K562 (cell line): ENCODE measurements at regions not wholly inside any gene's neighbourhood (a gene's known extent, or its start where the extent isn't known, plus 50 kb on each side); places are given as distances from the start of the nearest gene placed in this dataset.

Experiments
- ATAC-seq: fragments of 200-7000 bp; cut with Tn5 transposase; 3 replicates; pipeline ENCODE4 v1.9.1; 2020; ENCODE audit warnings: moderate library complexity
- BruUV-seq: library from RNA; stranded (reverse); fragments of 400-500 nt; replicated peaks from 2 replicates; lab custom pipeline; 2021; lab: Mats Ljungman, UMichigan
- CTCF ChIA-PET: fragments of 300-600 bp; formaldehyde crosslinking; extraction: SDS; loops from one replicate; lab custom pipeline; 2021; ENCODE audit warnings: low intra/inter-chr PET ratio; lab: Yijun Ruan, JAX
- POLR2A ChIA-PET: fragments of 300-600, 350-650 bp; sonication (Branson Sonifier 250); formaldehyde crosslinking; extraction: SDS; loops from one replicate; lab custom pipeline; 2021; ENCODE audit warnings: antibody characterized with exemption, inconsistent platforms; lab: Yijun Ruan, JAX
- DNase-seq, 4 experiments: peaks; one replicate each; pipeline versions ENCODE4 v3.0.0 to v3.0.0-alpha.2; 2011 to 2018; ENCODE audit warnings: low spot score in 3 of 4, mixed read lengths in 3 of 4; ENCODE audit errors: extremely low read depth in 1 of 4
- FAIRE-seq: peaks from 2 replicates; lab custom pipeline; 2011; peaks lifted over from hg19 to GRCh38; lab: Jason Lieb, UNC
- H2AFZ ChIP-seq: 2 replicates; pipeline ENCODE4 v1.6.0; 2011; ENCODE audit warnings: low read depth, low read length, control low read depth, inconsistent platforms
- H3K27ac ChIP-seq: fragments of 200-600 bp; 3 replicates; pipeline ENCODE4 v1.8.0; 2011; ENCODE audit warnings: low read depth, mild to moderate bottlenecking, control low read depth, inconsistent platforms, low read length, moderate library complexity, mixed read lengths; ENCODE audit errors: extremely low read depth
- H3K27me3 ChIP-seq, 2 experiments: fragments of 300-600 bp in 1 of 2; 2 replicates in 1 of 2; 3 replicates in 1 of 2; pipeline versions ENCODE4 v1.6.0 to v1.8.0; 2011; ENCODE audit warnings: inconsistent platforms in 2 of 2, low read length in 2 of 2, mild to moderate bottlenecking in 1 of 2, mixed read lengths in 1 of 2, moderate library complexity in 1 of 2; ENCODE audit not compliant: control insufficient read depth in 2 of 2, insufficient read depth in 2 of 2
- H3K36me3 ChIP-seq: fragments of 300-600 bp; 3 replicates; pipeline ENCODE4 v1.8.0; 2011; ENCODE audit warnings: mild to moderate bottlenecking, low read length, inconsistent platforms; ENCODE audit not compliant: control insufficient read depth, insufficient read depth
- H3K4me1 ChIP-seq, 2 experiments: fragments of 200-600 bp in 1 of 2; replicated peaks in 1 of 2; 2 replicates in 1 of 2; 3 replicates in 1 of 2; pipeline versions ENCODE4 v1.5.1 to v1.8.0; 2011; ENCODE audit warnings: inconsistent platforms in 2 of 2, low read length in 2 of 2, mild to moderate bottlenecking in 1 of 2, mixed read lengths in 1 of 2, moderate library complexity in 1 of 2; ENCODE audit not compliant: control insufficient read depth in 2 of 2, insufficient read depth in 2 of 2
- H3K4me2 ChIP-seq: 2 replicates; pipeline ENCODE4 v1.6.1; 2011; ENCODE audit warnings: low read length, control low read depth, inconsistent platforms, mixed read lengths; ENCODE audit not compliant: insufficient read depth
- H3K4me3 ChIP-seq: fragments of 200-600 bp; sonication (generic), shearing (Covaris generic); 2 replicates; pipeline ENCODE4 v1.5.1; 2016; ENCODE audit warnings: control low read depth, inconsistent platforms
- H3K79me2 ChIP-seq: fragments of 200-600 bp; 3 replicates; pipeline ENCODE4 v1.8.0; 2011; ENCODE audit warnings: low read length, inconsistent platforms; ENCODE audit not compliant: control insufficient read depth, insufficient read depth
- H3K9ac ChIP-seq, 2 experiments: 2 replicates each; pipeline versions ENCODE4 v1.6.0 to v1.6.1; 2011; ENCODE audit warnings: low read depth in 2 of 2, low read length in 2 of 2, control low read depth in 1 of 2, inconsistent platforms in 1 of 2, mild to moderate bottlenecking in 1 of 2, mixed read lengths in 1 of 2; ENCODE audit not compliant: insufficient read depth in 1 of 2
- H3K9me1 ChIP-seq: one replicate; pipeline ENCODE4 v1.6.0; 2011; ENCODE audit warnings: inconsistent platforms, mild to moderate bottlenecking, low read length, moderate library complexity; ENCODE audit not compliant: control insufficient read depth, insufficient read depth
- H3K9me3 ChIP-seq: replicated peaks from 2 replicates; pipeline ENCODE4 v1.5.1; 2011; ENCODE audit warnings: low read depth, low read length, inconsistent platforms; ENCODE audit not compliant: control insufficient read depth, insufficient read depth
- H4K20me1 ChIP-seq: replicated peaks from 2 replicates; pipeline ENCODE4 v1.6.1; 2011; ENCODE audit warnings: low read length, inconsistent platforms, mixed read lengths; ENCODE audit not compliant: control insufficient read depth, insufficient read depth
- DIDO1 ChIP-seq: fragments of 450-650 bp; IDR thresholded peaks from 2 replicates; pipeline ENCODE4 v1.6.1; 2016; ENCODE audit warnings: low read depth, missing biosample characterization, missing genetic modification characterization
- DNMT1 ChIP-seq: fragments of 450-650 bp; IDR thresholded peaks from 2 replicates; pipeline ENCODE4 v1.6.1; 2016; ENCODE audit warnings: antibody characterized with exemption, mild to moderate bottlenecking
- FOXA3 ChIP-seq, 2 experiments: fragments of 450-650 bp in 1 of 2; sonication (generic) in 1 of 2; formaldehyde crosslinking; IDR thresholded peaks in 1 of 2; conservative IDR thresholded peaks in 1 of 2; 2 replicates each; pipeline versions ENCODE4 v1.4.0 to v1.8.0; 2020 to 2022; ENCODE audit warnings: mild to moderate bottlenecking in 2 of 2, missing genetic modification reagents in 1 of 2
- IFI16 ChIP-seq: fragments of 250-450 bp; sonication (Bioruptor Pico); IDR thresholded peaks from 2 replicates; pipeline ENCODE4 v2.1.2; 2022; ENCODE audit warnings: mild to moderate bottlenecking, inconsistent platforms
- JUNB ChIP-seq: fragments of 450-650 bp; formaldehyde crosslinking; conservative IDR thresholded peaks from 2 replicates; pipeline ENCODE4 v1.4.0; 2020; ENCODE audit warnings: mild to moderate bottlenecking
- KLF10 ChIP-seq: fragments of 250-450 bp; sonication (Bioruptor Pico); IDR thresholded peaks from 2 replicates; pipeline ENCODE4 v1.6.1; 2021; ENCODE audit warnings: matching md5 sums
- POLR2G ChIP-seq: fragments of 200-400 bp; formaldehyde crosslinking; IDR thresholded peaks from 2 replicates; pipeline ENCODE4 v1.6.1; 2017; ENCODE audit warnings: low read depth, mild to moderate bottlenecking, antibody characterized with exemption, low read length, moderate library complexity
- TEAD1 ChIP-seq, 2 experiments: fragments of 450-650 bp in 1 of 2; sonication (generic) in 1 of 2; formaldehyde crosslinking; IDR thresholded peaks; 2 replicates each; pipeline versions ENCODE4 v1.4.0 to v1.8.0; 2020 to 2022; ENCODE audit warnings: mild to moderate bottlenecking in 2 of 2, missing genetic modification reagents in 1 of 2
- THRA ChIP-seq: fragments of 450-650 bp; IDR thresholded peaks from 2 replicates; pipeline ENCODE4 v1.6.1; 2017; ENCODE audit warnings: mild to moderate bottlenecking, moderate library complexity
- WGBS: fragments of 100-300 bp; shearing (Covaris generic); methylation state at CpG from one replicate; pipeline ENCODE4 v1.1.6; 2016; ENCODE audit warnings: low coverage, mixed read lengths; ENCODE audit not compliant: insufficient coverage; ENCODE audit errors: missing lambda C conversion rate; 5-methylcytosine and 5-hydroxymethylcytosine counted together
- in situ Hi-C: fragments of 300-500 bp; cut with MboI; formaldehyde crosslinking; loops from 4 replicates; pipeline ENCODE4 v1.15.0; 2018; ENCODE audit warnings: inconsistent platforms, mixed read lengths
- intact Hi-C: fragments of 100-400 bp; cut with micrococcal nuclease; formaldehyde crosslinking; loops from 2 replicates; pipeline ENCODE4 v1.14.2; 2022
- TF ChIP-seq, protein P1 (sequence below): fragments of 250-450 bp; sonication (Bioruptor Pico); IDR thresholded peaks from 2 replicates; pipeline ENCODE4 v1.8.0; 2021; ENCODE audit warnings: moderate library complexity, mild to moderate bottlenecking, inconsistent platforms

GRCh38 chr6:33957131-33957891 is 153.5 kb upstream of the MLN start:
- peaks cover 0 to 6% of the 10 kb centered on the region in 2 experiments; a peak in 1 of 5 replicates for H3K4me1 ChIP-seq
- no peak for ATAC-seq
- BruUV-seq: no TSS peak
- H3K27ac ChIP-seq: no peak overlapping the region
- H3K9ac ChIP-seq: no peak overlapping the region
- in situ Hi-C loops (no loop called here), intact Hi-C loops (no loop called here)
- no peaks in the 10 kb centered on the region for H3K9me1 ChIP-seq
- CTCF ChIA-PET: no interaction called here
- 1% methylated on average over 12 of the region's 12 CpGs for WGBS
- DNase-seq: no peak
- H3K4me3 ChIP-seq: no peak overlapping the region
- no peak overlapping the region for H3K4me2 ChIP-seq
- POLR2A ChIA-PET: no interaction called here
- no peak overlapping the region for H2AFZ ChIP-seq
- H3K27me3 ChIP-seq: peaks cover 13 to 78% of the 10 kb centered on the region in 2 experiments
- H3K9me3 ChIP-seq: no peaks in the 10 kb centered on the region
- no peaks in the 10 kb centered on the region for H3K36me3 ChIP-seq
- H3K79me2 ChIP-seq: no peaks in the 10 kb centered on the region
- FAIRE-seq: no peak
- TF ChIP-seq DNMT1 (no peak), POLR2G (no peak), DIDO1 (tag) (no peak), TEAD1 (CRISPR knock-in tag; IDR thresholded peaks at IDR 0.05) (no peak), IFI16 (CRISPR knock-in tag) (no peak), FOXA3 (CRISPR knock-in tag; conservative IDR thresholded peaks at IDR 0.05 in 1 of 2, IDR thresholded peaks at IDR 0.05 in 1 of 2) (no peak), JUNB (CRISPR knock-in tag) (no peak), KLF10 (CRISPR knock-in tag) (no peak), THRA (no peak)
- TF ChIP-seq, protein P1, sequence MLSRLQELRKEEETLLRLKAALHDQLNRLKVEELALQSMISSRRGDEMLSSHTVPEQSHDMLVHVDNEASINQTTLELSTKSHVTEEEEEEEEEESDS: no peak
- H4K20me1 ChIP-seq: peaks cover 38% of the 10 kb centered on the region
